ENCODE measurements at regions not wholly inside any gene's neighbourhood (a gene's known extent, or its start where the extent isn't known, plus 50 kb on each side); places are given as distances from the start of the nearest gene placed in this dataset.
"Not testable (repeated sequence)": the region's sequence is repeated elsewhere in the genome, so short reads cannot be mapped to it uniquely, and the experiment has no call there.

GRCh38 chr22:10760418-10760817, 4767.6 kb upstream of the OR11H1 start:
- peaks cover 12% of the 10 kb centered on the region for H3K9me3 ChIP-seq (ENCODE audit: low read depth)
- not testable (repeated sequence) for H3K4me3 ChIP-seq; H3K27ac ChIP-seq; H3K4me2 ChIP-seq; H3K9me2 ChIP-seq (replicated peaks; ENCODE audit: insufficient read depth); H3K36me3 ChIP-seq (replicated peaks; ENCODE audit: insufficient read depth, low read depth); H3K27me3 ChIP-seq; H3K79me2 ChIP-seq; H4K20me1 ChIP-seq (ENCODE audit: insufficient read depth, poor library complexity, severe bottlenecking); H2AFZ ChIP-seq; DNase-seq (ENCODE audit: low spot score); H3K4me1 ChIP-seq (ENCODE audit: insufficient read depth)
- WGBS (ENCODE audit: low lambda C conversion rate, missing lambda C conversion rate): 43% methylated on average over 4 of the region's 5 CpGs

DNA sequence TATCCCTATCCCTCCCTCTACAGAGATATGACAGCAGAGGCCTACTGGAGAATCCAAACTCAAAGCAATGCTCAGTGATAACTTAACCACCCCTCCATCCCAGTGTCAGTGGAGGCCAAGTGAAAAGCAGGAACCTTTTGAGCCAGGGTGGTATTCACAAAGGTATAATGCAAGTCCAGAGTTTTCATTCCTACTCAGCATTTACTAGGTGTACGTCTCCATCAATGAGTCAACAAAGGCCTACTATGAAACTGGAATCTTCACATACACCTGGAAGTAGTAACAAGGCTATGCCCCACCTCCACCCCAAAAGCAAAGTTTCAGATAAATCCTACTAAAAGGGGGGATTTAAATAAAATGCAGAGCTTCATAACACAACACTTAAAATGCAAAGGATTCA, 4761.7 kb upstream of the OR11H1 start:
- not testable (repeated sequence) for H3K9me2 ChIP-seq (replicated peaks; ENCODE audit: insufficient read depth); H3K36me3 ChIP-seq (replicated peaks; ENCODE audit: insufficient read depth, low read depth); DNase-seq (ENCODE audit: low spot score); H4K20me1 ChIP-seq (ENCODE audit: insufficient read depth, poor library complexity, severe bottlenecking); H3K4me2 ChIP-seq; H3K27me3 ChIP-seq; H3K4me1 ChIP-seq (ENCODE audit: insufficient read depth); H3K79me2 ChIP-seq; H2AFZ ChIP-seq; H3K9me3 ChIP-seq (ENCODE audit: low read depth); H3K27ac ChIP-seq; H3K4me3 ChIP-seq
- 79% methylated on average over 1 of the region's 1 CpG for WGBS (ENCODE audit: low lambda C conversion rate, missing lambda C conversion rate)

DNA sequence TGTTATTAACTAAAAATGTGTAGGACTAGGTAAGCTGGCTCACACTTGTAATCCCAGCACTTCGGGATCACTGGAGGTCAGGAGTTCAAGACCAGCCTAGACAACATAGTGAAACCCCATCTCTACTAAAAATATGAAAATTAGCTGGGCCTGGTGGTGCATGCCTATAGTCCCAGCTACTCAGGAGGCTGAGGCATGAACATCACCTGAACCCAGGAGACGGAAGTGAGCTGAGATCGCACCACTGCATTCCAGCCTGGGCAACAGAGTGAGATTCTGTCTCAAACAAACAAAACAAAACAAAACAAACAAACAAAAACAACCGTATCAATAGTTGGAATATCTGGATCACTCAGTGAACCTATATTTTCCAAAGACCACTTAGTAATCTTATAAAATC, 4759.1 kb upstream of the OR11H1 start:
- H3K9me3 ChIP-seq (ENCODE audit: low read depth); H3K79me2 ChIP-seq; H3K4me3 ChIP-seq; DNase-seq (ENCODE audit: low spot score); H3K27me3 ChIP-seq; H3K4me1 ChIP-seq (ENCODE audit: insufficient read depth); H3K36me3 ChIP-seq (replicated peaks; ENCODE audit: insufficient read depth, low read depth); H3K27ac ChIP-seq; H3K9me2 ChIP-seq (replicated peaks; ENCODE audit: insufficient read depth); H4K20me1 ChIP-seq (ENCODE audit: insufficient read depth, poor library complexity, severe bottlenecking); H3K4me2 ChIP-seq; H2AFZ ChIP-seq: not testable (repeated sequence)
- 73% methylated on average over 4 of the region's 4 CpGs for WGBS (ENCODE audit: low lambda C conversion rate, missing lambda C conversion rate)

- H3K4me2 ChIP-seq; H4K20me1 ChIP-seq (ENCODE audit: insufficient read depth, poor library complexity, severe bottlenecking); H3K79me2 ChIP-seq; H3K4me3 ChIP-seq; H2AFZ ChIP-seq; H3K9me2 ChIP-seq (replicated peaks; ENCODE audit: insufficient read depth); H3K36me3 ChIP-seq (replicated peaks; ENCODE audit: insufficient read depth, low read depth); DNase-seq (ENCODE audit: low spot score); H3K9me3 ChIP-seq (ENCODE audit: low read depth); H3K27me3 ChIP-seq; H3K27ac ChIP-seq; H3K4me1 ChIP-seq (ENCODE audit: insufficient read depth): not testable (repeated sequence)
Observed at GRCh38 chr22:10771744-10772143, 4756.2 kb upstream of the OR11H1 start.

DNA sequence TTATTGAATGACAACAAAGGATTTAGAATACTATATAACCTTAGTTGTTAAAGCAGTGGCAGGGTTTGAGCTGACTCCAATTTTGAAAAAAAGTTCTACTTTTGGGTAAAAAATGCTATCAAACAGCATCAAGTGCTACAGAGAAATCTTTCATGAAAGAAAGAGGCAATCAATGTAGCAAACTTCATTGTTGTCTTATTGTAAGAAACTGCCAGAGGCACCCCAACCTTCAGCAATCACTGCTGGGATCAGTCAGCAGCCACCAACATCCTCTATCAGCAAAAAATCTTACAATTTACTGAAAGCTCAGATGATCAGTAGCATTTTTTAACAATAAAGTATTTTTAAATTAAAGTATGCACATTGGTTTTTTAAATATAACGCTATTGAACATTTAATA, 4754.7 kb upstream of the OR11H1 start:
- not testable (repeated sequence) for H3K27ac ChIP-seq; H3K4me2 ChIP-seq; H3K4me3 ChIP-seq; H3K9me3 ChIP-seq (ENCODE audit: low read depth); H3K79me2 ChIP-seq; H3K27me3 ChIP-seq; H3K9me2 ChIP-seq (replicated peaks; ENCODE audit: insufficient read depth); H3K36me3 ChIP-seq (replicated peaks; ENCODE audit: insufficient read depth, low read depth); H3K4me1 ChIP-seq (ENCODE audit: insufficient read depth); DNase-seq (ENCODE audit: low spot score); H2AFZ ChIP-seq; H4K20me1 ChIP-seq (ENCODE audit: insufficient read depth, poor library complexity, severe bottlenecking)
- WGBS (ENCODE audit: low lambda C conversion rate, missing lambda C conversion rate): 28% methylated on average over 1 of the region's 1 CpG

- not testable (repeated sequence) for H3K36me3 ChIP-seq (replicated peaks; ENCODE audit: insufficient read depth, low read depth); H3K4me2 ChIP-seq; H3K27ac ChIP-seq; H3K79me2 ChIP-seq; H3K9me2 ChIP-seq (replicated peaks; ENCODE audit: insufficient read depth); H2AFZ ChIP-seq; H3K4me3 ChIP-seq; H3K4me1 ChIP-seq (ENCODE audit: insufficient read depth); DNase-seq (ENCODE audit: low spot score); H3K27me3 ChIP-seq; H4K20me1 ChIP-seq (ENCODE audit: insufficient read depth, poor library complexity, severe bottlenecking)
- peaks cover 14% of the 10 kb centered on the region for H3K9me3 ChIP-seq (ENCODE audit: low read depth)
- WGBS (ENCODE audit: low lambda C conversion rate, missing lambda C conversion rate): 50% methylated on average over 5 of the region's 5 CpGs
Observed at GRCh38 chr22:10775601-10776357, 4752.2 kb upstream of the OR11H1 start.

DNA sequence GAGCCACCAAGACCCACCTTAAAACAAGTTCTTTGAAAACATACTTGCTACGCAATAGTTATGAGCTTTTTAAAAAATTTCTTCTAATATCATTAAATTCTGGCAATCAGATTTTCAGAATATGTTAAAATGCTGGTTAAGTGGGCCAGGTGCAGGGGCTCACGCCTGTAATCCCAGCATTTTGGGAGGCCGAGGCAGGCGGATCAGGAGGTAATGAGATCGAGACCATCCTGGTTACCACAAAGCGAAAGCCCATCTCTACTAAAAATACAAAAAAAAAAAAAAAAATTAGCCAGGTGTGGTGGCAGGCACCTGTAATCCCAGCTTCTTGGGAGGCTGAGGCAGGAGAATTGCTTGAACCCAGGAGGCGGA, 4751.6 kb upstream of the OR11H1 start:
- DNase-seq (ENCODE audit: low spot score); H3K4me2 ChIP-seq; H3K4me3 ChIP-seq; H3K4me1 ChIP-seq (ENCODE audit: insufficient read depth); H2AFZ ChIP-seq; H3K36me3 ChIP-seq (replicated peaks; ENCODE audit: insufficient read depth, low read depth); H3K79me2 ChIP-seq; H4K20me1 ChIP-seq (ENCODE audit: insufficient read depth, poor library complexity, severe bottlenecking); H3K27me3 ChIP-seq; H3K27ac ChIP-seq; H3K9me2 ChIP-seq (replicated peaks; ENCODE audit: insufficient read depth): not testable (repeated sequence)
- WGBS (ENCODE audit: low lambda C conversion rate, missing lambda C conversion rate): 44% methylated on average over 7 of the region's 7 CpGs
- H3K9me3 ChIP-seq (ENCODE audit: low read depth): peaks cover 14% of the 10 kb centered on the region

- not testable (repeated sequence) for H2AFZ ChIP-seq; H3K4me2 ChIP-seq; H3K4me1 ChIP-seq (ENCODE audit: insufficient read depth); H4K20me1 ChIP-seq (ENCODE audit: insufficient read depth, poor library complexity, severe bottlenecking); H3K4me3 ChIP-seq; H3K9me3 ChIP-seq (ENCODE audit: low read depth); H3K36me3 ChIP-seq (replicated peaks; ENCODE audit: insufficient read depth, low read depth); H3K27me3 ChIP-seq; H3K9me2 ChIP-seq (replicated peaks; ENCODE audit: insufficient read depth); H3K27ac ChIP-seq; H3K79me2 ChIP-seq; DNase-seq (ENCODE audit: low spot score)
- 69% methylated on average over 11 of the region's 11 CpGs for WGBS (ENCODE audit: low lambda C conversion rate, missing lambda C conversion rate)
Observed at GRCh38 chr22:10777733-10778132, 4750.3 kb upstream of the OR11H1 start.
